Epithelial cell of proximal tubule (primary cell): ENCODE measurements at regions not wholly inside any gene's neighbourhood (a gene's known extent, or its start where the extent isn't known, plus 50 kb on each side); places are given as distances from the start of the nearest gene placed in this dataset.

Experiments used
- DNase-seq: peaks from one replicate; pipeline ENCODE4 v3.0.0-alpha.2; 2011; ENCODE audit warnings: low read depth
- H3K4me3 ChIP-seq: 2 replicates; pipeline ENCODE4 v1.5.1; 2011; ENCODE audit warnings: low read depth, mild to moderate bottlenecking, low read length
- TF ChIP-seq, protein P1 (sequence below): conservative IDR thresholded peaks from 2 replicates; pipeline ENCODE4 v1.5.1; 2012; ENCODE audit warnings: low read depth, mild to moderate bottlenecking, low read length

DNA sequence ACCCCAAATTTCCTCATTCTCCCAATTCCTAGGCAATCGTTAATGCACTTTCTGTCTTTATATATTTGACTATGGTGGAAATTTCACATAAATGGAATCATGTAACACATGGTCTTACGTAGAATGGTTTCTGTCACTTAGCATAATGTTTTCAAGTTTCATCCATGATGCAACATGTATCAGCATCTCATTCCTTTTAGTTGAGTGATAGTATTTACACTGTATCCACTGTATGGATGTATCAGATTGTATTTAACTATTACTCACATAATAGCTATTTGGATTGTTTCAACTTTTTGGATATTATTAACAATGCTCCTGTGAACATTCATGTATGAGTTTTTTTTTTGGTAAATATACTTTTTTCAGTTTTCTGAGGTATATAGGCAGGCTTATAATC, 982.3 kb upstream of the DDX18 start:
- TF ChIP-seq, protein P1, sequence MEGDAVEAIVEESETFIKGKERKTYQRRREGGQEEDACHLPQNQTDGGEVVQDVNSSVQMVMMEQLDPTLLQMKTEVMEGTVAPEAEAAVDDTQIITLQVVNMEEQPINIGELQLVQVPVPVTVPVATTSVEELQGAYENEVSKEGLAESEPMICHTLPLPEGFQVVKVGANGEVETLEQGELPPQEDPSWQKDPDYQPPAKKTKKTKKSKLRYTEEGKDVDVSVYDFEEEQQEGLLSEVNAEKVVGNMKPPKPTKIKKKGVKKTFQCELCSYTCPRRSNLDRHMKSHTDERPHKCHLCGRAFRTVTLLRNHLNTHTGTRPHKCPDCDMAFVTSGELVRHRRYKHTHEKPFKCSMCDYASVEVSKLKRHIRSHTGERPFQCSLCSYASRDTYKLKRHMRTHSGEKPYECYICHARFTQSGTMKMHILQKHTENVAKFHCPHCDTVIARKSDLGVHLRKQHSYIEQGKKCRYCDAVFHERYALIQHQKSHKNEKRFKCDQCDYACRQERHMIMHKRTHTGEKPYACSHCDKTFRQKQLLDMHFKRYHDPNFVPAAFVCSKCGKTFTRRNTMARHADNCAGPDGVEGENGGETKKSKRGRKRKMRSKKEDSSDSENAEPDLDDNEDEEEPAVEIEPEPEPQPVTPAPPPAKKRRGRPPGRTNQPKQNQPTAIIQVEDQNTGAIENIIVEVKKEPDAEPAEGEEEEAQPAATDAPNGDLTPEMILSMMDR: no peak
- no peak for DNase-seq
- no peak overlapping the region for H3K4me3 ChIP-seq

DNA sequence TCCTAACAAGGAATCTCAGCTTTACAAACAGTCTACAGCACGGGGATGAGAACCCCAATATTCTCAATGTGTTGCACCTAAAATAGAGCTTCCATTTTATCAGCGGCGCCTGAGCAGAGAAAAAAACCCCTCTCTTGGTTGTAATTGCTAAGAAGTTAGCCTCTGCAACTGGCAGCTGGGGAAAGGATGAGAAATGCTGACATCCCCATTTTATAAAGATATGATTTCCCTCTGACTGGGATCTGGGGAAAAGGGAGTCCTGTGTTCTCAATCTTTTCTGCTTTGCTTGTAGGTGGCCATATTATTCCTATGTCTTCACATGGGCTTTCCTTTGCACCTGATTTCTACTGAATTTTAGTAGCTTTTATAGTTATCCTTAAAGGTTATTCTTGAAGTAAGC, 981.4 kb upstream of the DDX18 start:
- DNase-seq: no peak
- H3K4me3 ChIP-seq: no peak overlapping the region
- TF ChIP-seq, protein P1: no peak

DNA sequence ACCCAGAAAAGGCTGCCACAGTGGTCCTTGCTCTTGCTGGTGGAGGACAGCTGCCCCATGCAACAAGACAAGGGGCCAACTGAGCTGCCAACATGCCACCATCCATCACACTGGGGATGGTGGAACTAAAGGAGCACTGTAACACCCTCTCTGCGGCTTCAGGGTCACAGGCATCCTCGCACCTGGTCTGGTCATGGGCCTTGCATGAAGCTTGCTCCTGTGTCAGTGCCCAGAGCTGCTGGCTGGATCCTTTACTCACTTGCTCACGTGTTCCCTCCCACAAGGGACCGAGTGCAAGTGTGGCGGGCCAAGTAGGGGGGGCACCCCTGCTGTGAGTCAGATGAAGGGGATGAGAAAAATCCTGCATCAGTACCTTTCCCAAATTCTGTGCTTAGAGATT, 972.3 kb upstream of the DDX18 start:
- DNase-seq: no peak
- no peak overlapping the region for H3K4me3 ChIP-seq
- TF ChIP-seq, protein P1: no peak

DNA sequence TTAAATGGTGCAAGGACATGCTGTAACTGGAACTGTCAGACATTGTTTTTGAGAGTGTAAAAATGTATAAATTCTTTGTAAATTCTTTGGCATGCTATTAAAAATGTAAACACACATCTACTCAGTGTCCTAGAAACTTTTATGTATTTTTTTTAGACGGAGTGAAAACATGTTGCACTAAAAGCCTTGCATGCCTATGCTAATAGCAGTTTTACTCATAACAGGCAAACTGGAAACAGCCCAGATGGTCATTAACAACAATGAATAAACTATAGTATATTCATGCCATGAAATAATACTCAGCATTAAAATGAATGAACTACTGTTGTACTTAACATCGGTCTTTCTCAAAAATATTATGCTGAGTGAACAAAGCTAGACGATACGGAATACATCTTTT, 954.8 kb upstream of the DDX18 start:
- DNase-seq: no peak
- TF ChIP-seq, protein P1: no peak
- no peak overlapping the region for H3K4me3 ChIP-seq

DNA sequence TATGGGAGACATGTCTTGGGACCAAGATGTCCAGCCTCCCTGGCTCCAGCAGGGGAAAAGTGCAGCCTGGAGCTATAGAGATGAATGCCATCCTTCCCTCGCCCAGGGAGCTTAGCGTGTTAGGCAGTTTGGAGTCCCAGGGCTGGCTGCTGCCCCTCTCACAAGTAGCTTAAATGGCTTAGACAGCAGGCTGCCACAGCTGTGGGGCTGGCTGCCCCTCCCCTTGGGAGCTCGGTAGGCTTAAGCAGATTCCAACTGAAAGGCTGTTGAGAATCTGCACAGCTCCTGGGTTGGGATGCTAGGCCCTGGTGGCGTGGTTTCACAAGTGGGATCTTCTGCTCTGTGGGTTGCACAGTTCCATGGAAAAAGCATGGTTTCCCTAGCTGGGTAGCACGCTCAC, 940.5 kb upstream of the DDX18 start:
- no peak for DNase-seq
- TF ChIP-seq, protein P1: no peak
- no peak overlapping the region for H3K4me3 ChIP-seq

DNA sequence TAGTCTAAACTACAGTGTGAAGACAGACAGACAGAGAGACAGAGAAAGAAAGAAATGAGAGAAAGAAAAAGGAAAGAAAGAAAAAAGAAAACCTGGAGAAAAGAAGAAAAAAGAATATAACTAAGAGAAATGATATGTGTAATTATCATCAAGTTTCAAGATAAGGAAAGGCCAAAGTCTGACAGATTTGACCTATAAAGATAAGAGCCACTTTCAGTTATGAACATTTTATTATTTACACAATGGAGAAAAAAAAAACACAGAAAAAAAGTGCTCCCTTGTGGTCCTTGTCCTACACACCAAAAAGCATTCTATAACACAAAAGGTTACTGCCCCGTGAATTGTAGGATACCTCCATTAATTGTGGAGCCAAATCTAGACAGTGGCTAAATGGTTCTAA, 937.2 kb upstream of the DDX18 start:
- no peak overlapping the region for H3K4me3 ChIP-seq
- TF ChIP-seq, protein P1: no peak
- DNase-seq: no peak

DNA sequence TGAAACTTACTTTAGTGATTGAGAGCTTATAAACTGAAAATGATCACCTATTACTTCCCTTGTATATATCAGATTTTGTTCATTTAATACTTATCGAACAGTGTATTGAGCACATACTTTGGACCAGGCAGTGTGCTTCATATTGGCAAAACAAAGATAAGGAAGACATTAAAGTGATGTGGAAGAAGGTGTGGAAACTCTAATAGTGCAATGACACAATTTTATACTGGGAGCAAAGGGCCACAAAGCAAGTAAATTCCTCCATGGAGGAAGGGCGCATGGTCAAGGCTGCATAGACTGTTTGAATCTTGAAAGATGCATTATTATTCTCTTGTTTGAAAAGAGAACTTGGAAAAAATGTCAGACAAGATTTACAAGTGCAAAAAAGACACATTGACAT, 936.5 kb upstream of the DDX18 start:
- no peak for DNase-seq
- TF ChIP-seq, protein P1: no peak
- H3K4me3 ChIP-seq: no peak overlapping the region
